Fibroblast of the aortic adventitia (primary cell): ENCODE measurements at regions not wholly inside any gene's neighbourhood (a gene's known extent, or its start where the extent isn't known, plus 50 kb on each side); places are given as distances from the start of the nearest gene placed in this dataset.

Experiments
- DNase-seq: peaks from one replicate; pipeline ENCODE4 v3.0.0-alpha.2; 2010; ENCODE audit warnings: low read depth
- H3K4me3 ChIP-seq: 2 replicates; pipeline ENCODE4 v1.5.1; 2011; ENCODE audit warnings: low read depth, mild to moderate bottlenecking, control low read depth, low read length, moderate library complexity
- TF ChIP-seq, protein P1 (sequence below): IDR thresholded peaks from 2 replicates; pipeline ENCODE4 v1.5.1; 2011; ENCODE audit warnings: mild to moderate bottlenecking, low read length, control low read depth, inconsistent platforms; ENCODE audit not compliant: insufficient read depth

DNA sequence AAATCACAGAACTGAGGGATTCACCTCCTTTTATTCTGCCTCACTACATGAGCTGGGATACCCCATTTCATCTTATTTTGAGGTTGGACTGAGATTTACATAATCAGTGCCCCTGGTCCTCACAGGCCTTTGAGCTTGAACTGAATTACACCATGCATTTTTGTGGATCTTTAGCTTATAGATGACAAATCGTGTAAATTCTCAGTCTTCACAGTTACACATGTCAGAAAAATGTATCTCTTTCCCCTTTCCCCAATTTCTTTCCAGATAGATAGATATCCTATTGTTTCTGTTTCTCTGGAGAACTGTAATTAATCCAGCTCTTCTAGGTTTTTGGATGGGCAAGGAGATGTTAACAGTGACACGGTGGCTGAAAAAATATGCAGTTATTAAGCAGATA, 1778.9 kb upstream of the SEL1L start:
- no peak for DNase-seq
- no peak overlapping the region for H3K4me3 ChIP-seq
- TF ChIP-seq, protein P1, sequence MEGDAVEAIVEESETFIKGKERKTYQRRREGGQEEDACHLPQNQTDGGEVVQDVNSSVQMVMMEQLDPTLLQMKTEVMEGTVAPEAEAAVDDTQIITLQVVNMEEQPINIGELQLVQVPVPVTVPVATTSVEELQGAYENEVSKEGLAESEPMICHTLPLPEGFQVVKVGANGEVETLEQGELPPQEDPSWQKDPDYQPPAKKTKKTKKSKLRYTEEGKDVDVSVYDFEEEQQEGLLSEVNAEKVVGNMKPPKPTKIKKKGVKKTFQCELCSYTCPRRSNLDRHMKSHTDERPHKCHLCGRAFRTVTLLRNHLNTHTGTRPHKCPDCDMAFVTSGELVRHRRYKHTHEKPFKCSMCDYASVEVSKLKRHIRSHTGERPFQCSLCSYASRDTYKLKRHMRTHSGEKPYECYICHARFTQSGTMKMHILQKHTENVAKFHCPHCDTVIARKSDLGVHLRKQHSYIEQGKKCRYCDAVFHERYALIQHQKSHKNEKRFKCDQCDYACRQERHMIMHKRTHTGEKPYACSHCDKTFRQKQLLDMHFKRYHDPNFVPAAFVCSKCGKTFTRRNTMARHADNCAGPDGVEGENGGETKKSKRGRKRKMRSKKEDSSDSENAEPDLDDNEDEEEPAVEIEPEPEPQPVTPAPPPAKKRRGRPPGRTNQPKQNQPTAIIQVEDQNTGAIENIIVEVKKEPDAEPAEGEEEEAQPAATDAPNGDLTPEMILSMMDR, result no peak

DNA sequence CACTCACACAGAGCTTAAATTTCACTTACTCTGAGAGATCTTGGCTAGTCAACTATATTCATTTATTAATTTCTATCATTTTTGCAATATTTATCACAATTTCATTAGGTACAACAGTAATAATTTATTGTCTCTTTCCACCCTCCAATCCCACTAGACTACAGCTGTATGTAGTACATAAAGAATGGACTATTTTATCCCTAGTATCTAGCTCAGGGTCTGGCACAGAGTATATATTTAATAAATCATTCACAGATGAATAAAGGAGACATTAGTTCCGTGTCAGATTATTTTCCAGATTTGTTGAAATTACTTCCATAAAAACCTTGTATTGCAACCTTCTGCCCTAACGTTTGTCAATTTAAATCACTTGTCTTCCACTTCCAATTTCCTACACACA, 1781.1 kb upstream of the SEL1L start:
- TF ChIP-seq, protein P1, result no peak
- H3K4me3 ChIP-seq, result no peak overlapping the region
- no peak for DNase-seq

GRCh38 chr14:83316356-83316755, 1782.7 kb upstream of the SEL1L start:
- DNase-seq, result no peak
- H3K4me3 ChIP-seq, result no peak overlapping the region
- TF ChIP-seq, protein P1, result no peak

DNA sequence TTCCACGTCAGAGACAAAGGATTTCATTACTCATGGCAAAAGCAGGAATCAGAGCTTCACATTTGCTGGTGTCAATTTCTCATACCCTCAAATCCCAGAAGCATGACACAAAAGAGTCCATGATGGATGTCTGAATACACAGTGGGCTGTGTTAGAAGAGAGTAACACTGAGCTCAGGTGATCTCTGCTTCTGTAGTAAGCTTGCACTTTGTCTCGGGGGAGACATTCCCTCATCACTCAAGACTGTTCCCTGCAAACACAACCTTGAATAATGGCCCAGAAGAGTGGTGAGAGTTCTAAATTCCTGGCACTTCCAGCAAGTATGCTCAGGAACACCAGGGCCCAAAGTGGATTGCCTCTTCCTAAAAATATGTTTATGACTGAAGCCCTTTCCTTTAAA, 1787.2 kb upstream of the SEL1L start:
- H3K4me3 ChIP-seq, result no peak overlapping the region
- DNase-seq, result no peak
- TF ChIP-seq, protein P1, result no peak

- H3K4me3 ChIP-seq, result no peak overlapping the region
- TF ChIP-seq, protein P1, result no peak
- no peak for DNase-seq
Observed at GRCh38 chr14:83331513-83331912, 1797.9 kb upstream of the SEL1L start.

- no peak overlapping the region for H3K4me3 ChIP-seq
- peak; percentile 32 for DNase-seq
- TF ChIP-seq, protein P1, result no peak
Observed at GRCh38 chr14:83342590-83342989, 1808.9 kb upstream of the SEL1L start.

DNA sequence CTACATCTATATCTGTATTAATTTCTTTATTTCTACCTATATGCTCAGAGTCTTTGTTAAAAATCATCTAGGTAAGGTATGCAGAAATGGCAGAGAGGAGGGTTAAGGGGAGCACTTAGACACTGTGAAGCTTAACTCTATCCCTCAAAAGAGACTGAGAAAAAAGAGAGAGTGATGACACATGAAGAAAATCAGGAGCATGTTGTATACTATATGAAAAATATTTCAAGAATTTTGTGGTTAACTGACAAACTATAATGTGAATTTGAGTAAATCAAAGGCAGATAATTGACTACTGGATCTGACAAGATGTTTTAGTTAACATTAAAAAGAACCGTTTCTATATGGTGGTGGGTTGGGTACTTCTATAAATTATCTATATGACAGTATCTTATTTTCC, 1814.2 kb upstream of the SEL1L start:
- TF ChIP-seq, protein P1, result no peak
- H3K4me3 ChIP-seq, result no peak overlapping the region
- DNase-seq, result no peak
